Left renal pelvis (tissue), 4 donors: ENCODE measurements at regions not wholly inside any gene's neighbourhood (a gene's known extent, or its start where the extent isn't known, plus 50 kb on each side); places are given as distances from the start of the nearest gene placed in this dataset.

ENCODE experiments used
- DNase-seq, 4 donors: peaks; one replicate each; pipeline ENCODE4 v3.0.0-alpha.2; 2013; ENCODE audit warnings: low read depth in 4 of 4, low spot score in 3 of 4

GRCh38 chr1:214816603-214817002 lies 213.6 kb downstream of the CENPF start:
- no peak for DNase-seq

DNA sequence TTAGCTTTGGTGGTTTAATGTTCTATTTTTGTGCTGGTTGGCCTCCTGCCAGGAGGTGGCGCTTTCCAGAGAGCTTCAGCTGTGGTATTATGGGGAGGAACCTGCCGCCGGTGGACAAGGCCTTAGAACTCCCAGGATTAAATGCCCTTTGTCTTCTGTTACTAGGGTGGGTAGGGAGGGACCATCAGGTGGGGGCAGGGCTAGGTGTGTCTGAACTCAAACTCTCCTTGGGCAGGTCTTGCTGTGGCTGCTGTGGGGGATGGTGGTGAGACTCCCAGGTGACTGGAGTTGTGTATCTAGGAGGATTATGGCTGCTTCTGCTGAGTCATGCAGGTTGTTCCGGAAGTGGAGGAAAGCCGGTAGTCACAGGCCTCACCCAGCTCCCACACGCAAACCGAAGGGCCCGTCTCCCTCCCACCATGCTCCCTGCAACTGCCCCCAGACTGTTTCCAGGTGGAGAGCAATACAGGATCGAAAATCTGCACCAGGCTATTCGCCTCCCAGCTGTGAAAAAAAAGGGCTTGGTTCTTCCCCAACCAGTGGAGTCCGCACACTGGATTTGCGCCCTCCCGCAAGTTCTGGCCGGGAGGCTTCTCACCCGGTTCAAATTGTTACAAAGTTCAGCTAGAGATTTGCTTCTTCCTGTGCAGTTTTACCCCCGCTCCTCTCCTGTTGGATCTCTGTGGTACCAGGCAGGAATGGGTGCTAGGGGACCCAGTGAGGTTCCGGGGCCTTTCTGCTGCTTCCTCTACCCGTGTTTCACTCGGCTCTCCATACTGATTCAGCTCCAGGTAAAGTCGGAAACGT lies 220.5 kb downstream of the CENPF start:
- no peak for DNase-seq

DNA sequence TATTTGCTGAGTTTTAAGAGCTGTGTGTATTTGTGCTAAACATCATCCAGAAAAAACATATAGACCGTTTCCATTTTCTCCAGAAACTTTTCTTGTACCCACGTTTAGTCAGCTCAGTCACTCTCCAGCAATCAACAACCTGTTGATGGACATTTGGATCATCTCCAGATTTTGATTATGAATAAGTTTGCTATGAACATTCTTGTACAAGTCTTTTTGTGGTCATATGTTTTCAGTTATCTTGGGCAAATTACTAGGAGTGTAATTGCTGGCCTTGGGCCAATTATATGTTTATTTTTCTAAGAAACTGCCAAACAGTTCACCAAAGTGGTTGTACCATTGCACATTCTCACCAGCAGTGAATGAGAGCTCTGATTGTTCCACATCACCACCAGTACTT lies 221.8 kb downstream of the CENPF start:
- DNase-seq, result no peak

- DNase-seq, result no peak
These were observed 223.6 kb downstream of the CENPF start for GRCh38 chr1:214826619-214827018.

GRCh38 chr1:214827883-214828282 lies 224.9 kb downstream of the CENPF start:
- DNase-seq, result no peak

GRCh38 chr1:214830941-214831340 lies 227.9 kb downstream of the CENPF start:
- DNase-seq, result no peak

DNA sequence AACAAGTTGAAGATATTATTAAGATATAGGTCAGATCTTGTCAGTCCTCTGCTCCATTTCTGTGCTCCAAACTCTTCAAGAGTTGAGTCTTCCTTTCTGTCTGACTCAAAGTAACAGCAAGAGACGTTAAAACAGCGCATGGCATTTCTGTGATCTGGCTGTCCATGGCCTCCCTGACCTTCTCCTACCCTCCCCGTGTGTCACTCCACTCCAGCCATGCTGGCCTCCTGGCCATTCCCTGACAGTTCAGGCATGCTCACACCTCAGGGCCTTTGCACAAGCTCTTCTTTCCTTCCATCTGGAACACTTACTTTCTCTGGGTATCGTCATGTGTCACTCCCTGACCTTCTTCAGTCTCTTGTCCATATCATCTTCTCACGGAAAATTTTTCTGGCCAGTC lies 229.0 kb downstream of the CENPF start:
- no peak for DNase-seq

DNA sequence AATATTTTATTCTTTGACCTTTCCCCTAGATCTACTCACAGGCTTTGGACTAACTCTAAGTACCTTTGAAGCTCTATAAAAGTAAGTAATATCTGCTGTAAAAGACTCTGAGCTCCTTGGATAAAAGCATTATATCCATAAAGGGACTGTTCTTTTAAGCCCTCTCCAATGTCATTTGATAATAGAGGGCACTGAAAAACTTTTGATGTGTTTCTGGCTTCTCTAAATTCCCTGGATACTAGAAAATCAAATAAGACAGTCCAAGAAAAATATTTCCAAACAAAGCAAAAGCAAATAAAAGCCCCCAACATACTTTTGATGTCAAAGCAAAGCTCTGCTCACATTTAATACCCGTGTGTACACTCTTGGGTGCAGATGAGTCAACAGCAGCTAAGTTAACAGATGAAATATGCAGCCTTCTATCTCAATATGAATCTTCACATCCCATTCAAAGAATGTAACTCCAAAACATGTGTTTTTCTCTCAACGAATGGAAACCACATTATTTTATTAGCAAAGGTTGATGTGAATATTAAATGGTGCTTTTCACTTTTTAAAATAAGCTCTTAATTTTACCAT lies 230.3 kb downstream of the CENPF start:
- DNase-seq, result no peak

DNA sequence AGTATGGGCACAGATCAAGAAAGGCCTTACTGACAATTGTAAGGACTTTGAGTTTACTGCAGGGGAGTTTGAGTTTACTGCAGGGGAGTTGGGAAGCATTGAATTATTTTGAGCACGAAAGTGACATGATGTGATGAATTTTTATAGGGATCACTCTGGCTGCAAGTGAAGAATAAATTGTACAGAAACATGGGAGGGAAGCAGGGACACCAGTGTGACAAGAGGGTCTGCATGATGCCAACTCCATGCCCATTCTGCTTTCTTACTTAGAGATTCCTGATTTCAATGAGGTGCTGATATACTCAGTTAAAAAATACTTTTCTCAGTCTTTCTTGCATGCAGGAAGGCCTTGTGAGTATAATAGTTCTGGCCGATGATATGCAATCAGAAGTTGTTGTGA lies 234.4 kb downstream of the CENPF start:
- no peak for DNase-seq

DNA sequence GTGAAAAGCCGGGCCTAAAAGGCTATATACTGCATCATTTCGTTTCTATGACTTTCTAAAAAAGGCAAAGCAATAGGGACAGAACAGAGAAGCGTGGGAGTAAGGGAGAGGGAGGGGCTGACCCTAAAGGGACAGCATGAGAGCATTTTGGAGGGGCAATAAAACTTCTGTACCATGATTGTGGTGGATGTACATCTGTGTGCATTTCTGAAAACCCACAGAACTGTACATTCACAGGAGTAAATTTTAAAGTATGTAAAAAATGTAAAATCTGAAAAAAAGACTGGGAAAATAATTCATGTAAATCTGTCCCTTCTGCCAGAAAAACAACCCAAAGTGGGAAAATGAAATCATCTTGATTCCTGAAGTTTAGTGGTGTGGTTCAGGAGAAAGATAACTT lies 235.4 kb downstream of the CENPF start:
- no peak for DNase-seq

DNA sequence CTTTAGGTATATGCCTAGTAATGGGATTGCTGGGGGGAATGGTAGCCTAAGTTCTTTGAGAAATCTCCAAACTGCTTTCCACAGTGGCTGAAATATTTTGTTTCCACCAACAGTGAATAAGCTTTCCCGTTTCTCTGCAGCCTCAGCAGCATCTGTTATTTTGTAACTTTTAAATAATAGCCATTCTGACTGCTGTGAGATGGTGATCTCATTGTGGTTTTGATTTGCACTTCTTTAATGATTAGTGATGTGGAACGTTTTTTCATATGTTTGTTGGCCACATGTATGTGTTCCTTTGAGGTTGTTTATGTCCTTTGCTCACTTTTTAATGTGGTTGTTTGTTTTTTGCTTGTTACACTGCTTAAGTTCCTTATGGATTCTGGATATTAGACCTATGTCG lies 237.4 kb downstream of the CENPF start:
- DNase-seq, result no peak

DNA sequence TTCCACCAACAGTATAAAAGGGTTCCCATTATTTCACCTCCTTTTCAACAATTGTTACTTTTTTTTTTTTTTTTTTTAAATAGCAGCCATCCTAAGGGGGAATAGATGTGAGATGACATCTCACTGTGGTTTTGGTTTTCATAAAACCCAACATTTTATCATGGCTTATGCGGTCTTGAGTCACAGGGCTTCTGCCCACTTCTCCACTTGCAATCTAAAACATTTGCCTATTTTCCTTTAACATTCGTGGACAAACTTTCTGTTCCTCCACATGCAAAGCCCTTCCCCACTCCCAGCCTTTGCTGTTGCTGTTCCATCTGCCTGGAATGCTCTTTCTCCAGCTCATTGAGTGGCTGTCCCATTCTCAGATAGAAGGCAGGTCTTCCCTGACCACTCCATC lies 239.7 kb upstream of the KCNK2 start:
- DNase-seq, result no peak

GRCh38 chr1:214843281-214843680 lies 239.3 kb upstream of the KCNK2 start:
- no peak for DNase-seq

DNA sequence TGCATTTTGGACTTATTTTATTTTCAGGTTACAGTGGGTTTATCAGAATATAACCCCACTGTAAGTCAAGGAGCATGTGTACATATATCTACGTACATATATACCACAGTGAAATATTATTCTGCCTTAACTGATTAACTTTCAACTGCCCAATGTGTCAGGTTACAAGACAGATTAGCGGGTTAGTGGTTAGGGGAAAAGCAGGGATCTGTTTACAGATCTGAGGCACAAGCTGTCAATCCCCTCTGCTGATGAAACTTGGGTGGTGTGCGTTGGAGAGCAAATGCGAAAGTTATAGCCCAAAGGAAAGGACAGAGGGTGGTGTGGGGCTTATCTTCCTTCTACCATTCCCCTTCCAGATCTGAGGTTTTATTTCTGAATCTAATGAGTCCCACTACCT lies 238.2 kb upstream of the KCNK2 start:
- no peak for DNase-seq

DNA sequence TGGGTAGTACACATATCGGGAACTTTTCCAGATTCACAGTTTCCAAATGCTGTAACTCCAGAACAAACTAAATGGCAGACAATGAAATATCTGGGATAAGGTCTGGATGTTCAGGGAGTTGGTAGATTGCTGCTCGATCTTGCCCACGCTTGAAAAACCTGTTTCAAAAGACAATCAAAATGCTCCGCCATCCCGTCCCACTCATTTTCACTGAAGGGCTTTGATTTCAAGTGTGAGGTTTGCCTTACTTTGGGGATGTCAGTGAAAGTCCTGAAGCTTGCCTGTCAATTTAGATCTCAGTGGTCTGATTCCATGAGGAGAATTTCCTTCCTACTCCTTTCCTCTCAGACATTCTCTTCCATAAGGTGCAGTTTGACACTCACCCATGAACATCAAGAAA lies 236.3 kb upstream of the KCNK2 start:
- DNase-seq, result no peak

DNA sequence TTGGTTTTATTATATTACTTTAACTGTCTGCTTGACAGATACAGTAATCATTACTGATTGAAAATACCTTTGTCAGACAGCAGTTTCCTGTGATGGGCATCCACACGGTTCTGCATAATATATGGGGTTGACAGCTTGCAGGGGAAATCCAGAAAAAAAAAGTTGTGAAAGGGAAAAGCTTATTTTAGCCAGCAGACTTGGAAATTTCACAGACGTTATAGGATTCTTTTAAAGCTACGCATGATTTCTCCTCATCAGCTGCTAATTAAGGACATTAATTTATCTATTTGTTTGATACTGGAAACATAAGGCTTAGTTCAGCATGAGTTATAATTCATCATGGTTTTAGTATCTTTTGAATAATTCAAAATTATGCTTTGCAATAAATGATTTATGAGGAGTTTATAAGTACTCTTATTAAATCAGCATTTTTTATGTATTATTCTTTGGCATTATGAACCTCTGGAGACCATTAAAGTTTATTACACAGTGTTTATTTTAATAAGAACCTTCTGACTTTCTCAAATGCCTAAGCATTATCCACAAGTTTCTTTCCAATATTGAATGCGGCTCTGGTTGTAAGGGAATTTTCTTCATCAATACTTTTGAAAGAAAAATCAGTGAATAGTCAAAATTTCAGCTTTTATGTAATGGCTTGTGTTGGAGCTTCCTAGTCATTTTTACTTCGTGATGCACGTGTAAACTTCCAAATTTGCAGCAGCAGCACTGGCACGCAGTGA lies 235.3 kb upstream of the KCNK2 start:
- peak in 1 of 4 donors; percentile 10 for DNase-seq

GRCh38 chr1:214848101-214848500 lies 234.4 kb upstream of the KCNK2 start:
- no peak for DNase-seq

DNA sequence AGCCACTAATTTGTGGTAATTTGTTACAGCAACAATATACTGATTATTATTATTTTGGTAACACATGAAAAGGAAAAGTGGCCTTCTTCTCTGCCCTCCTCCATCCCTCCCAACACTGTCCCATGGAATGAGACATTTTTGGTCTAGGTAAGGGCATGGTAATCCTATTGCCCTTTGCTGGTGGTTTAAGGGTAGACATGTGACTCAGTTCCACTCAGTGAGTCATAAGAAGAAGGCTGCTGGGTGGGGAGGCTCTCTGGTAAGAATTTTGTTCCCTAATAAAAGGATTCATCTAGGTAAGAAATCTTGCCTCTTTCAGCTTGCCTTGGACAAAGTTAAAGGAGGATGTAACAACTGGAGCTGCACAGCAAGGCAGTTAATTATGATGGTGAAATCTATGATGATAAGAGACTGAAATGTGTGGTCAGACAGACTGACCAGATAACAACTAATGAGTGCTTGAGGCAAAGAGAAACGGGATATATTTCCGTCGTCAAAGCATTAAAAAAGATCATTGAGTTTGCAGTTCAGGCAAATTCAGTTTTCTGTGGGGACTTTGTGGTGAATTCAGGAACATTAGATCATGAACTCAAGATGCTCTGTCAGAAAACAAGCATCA lies 232.0 kb upstream of the KCNK2 start:
- no peak for DNase-seq

DNA sequence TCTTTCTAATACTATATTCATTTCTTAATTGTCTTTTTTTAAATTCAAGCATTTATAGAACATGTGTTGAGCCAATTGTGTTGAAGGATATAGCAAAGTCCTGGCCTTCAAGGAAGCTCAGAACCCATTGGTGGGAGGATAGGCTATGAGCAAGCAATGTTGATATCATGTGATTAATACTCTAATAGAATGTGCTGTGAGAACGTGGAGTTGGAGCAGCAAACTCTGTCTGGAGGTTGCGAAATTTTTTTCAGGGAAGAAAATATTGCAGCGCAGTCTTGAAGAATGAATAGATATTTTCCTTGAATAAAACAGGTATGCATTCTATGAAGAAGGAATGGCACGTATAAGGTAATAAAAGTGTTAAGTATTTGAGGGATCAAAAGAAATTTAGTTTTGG lies 229.2 kb upstream of the KCNK2 start:
- no peak for DNase-seq

DNA sequence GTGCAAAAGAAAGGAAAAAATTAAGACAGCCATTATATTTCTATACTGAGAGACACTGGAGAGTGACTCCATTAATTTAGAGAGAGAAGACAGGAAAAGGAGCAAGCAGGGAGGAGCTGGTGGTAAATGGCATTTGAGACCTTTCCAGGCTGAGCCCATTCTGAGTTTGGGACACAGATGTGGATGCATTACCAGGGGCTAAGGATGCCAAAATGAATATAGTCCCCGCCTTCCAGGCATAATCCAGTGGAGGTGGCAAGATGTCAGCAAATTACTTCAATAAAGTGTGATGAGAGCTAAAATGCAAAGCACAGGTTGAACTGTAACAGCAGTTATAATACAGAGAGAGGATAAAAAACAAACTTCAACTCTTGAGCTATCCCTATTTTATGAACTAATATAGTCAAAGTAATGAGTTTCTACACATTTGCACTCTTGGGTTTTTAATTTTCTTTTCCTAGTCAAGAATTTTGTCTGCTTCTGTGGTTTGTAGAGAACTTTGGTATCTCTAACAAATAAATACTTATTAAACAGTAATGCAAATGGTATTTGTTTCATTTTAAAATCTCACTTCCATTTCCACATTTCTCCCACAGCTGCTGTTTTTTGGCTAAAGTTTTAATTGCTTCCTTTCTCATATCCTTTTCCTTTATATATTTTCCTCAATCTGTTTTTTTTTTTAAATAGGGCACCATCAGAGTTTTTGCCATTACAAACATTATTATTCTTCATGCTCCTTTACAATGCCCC lies 228.2 kb upstream of the KCNK2 start:
- DNase-seq, result no peak

GRCh38 chr1:214856843-214857242 lies 225.7 kb upstream of the KCNK2 start:
- no peak for DNase-seq
